GM04503 (cell line): ENCODE measurements at regions not wholly inside any gene's neighbourhood (a gene's known extent, or its start where the extent isn't known, plus 50 kb on each side); places are given as distances from the start of the nearest gene placed in this dataset.
"Not testable (repeated sequence)": the region's sequence is repeated elsewhere in the genome, so short reads cannot be mapped to it uniquely, and the experiment has no call there.

Source experiments
- DNase-seq: peaks from one replicate; pipeline ENCODE4 v3.0.0-alpha.2; 2012; ENCODE audit warnings: low read depth

- no peak for DNase-seq
Measured at GRCh38 chr9:31821583-31821982, 562.9 kb upstream of the ACO1 start.

DNA sequence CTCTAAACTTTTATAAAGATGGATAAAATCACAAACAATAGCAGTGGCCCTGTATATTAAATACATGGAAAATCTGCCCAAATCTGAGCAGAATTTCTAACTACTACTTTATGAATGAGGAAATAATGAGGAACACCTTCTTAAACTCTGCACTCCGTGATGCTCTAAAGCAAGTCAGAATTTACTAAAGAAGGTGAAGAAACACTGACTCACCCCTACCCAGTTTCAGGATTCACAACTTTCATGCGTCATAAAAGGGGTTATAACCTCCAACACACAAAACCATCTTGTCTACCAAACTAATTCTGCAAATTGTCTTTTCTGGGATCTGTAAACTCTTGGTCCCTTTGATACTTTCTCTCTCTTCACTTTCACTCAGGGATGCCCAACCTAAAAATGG lies 561.1 kb upstream of the ACO1 start:
- no peak for DNase-seq

GRCh38 chr9:31824860-31825259 lies 559.6 kb upstream of the ACO1 start:
- no peak for DNase-seq

DNA sequence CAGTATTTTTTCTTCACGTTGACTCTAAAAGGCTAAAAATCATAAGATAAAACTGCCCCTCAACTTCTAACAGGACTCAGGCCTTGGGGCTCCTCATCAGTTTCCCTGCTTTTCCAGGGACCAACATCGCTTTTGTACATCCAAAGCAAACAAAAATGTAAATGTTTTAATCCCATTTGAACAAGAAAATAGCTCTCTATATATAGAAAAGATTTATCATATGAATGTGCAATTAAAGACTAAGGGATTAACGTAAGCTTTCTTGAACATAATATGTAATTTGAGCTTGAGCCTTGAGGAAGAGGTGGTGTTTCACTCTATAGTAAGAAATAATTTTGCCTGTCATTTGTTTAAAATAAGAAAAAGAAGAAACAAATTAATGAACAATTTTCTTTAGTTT lies 547.2 kb upstream of the ACO1 start:
- DNase-seq: no peak

DNA sequence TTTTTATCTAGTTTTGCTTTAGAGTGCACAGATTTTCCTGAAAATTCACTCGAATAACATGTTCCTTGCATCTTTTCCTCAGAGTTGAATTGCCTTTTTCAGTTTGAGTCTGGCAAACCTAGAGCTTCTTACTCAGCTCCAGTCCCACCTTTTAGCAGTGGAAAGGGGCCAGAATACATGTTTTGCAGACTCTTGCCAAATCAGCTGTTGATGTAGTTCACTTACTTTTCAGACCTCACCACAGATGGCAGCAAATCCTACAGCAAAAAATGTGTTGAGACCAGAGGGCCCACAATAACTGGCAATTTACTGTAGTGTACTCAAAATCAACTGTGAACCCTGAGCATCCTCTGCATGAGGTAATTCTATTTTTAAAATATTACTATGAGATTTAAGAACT lies 545.2 kb upstream of the ACO1 start:
- no peak for DNase-seq

- no peak for DNase-seq
Measured at GRCh38 chr9:31840702-31841101, 543.7 kb upstream of the ACO1 start.

DNA sequence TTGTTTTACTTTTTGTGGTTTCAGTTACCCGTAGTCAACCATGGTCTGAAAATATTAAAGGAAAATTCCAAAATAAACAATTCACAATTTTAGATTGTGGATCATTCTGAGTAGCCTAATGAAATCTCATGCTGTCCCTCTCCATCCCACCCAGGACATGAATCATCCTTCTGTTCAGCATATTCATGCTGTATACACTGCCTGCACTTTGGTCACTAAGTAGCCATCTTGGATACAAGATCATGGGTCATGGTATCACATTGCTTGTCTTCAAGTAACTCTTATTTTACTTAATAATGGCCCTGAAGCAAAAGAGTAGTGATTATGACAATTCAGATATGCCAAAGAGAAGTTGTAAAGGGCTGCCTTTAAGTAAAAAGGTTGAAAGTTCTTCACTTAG lies 536.5 kb upstream of the ACO1 start:
- DNase-seq: no peak

- no peak for DNase-seq
Measured at GRCh38 chr9:31848505-31849285, 535.7 kb upstream of the ACO1 start.

DNA sequence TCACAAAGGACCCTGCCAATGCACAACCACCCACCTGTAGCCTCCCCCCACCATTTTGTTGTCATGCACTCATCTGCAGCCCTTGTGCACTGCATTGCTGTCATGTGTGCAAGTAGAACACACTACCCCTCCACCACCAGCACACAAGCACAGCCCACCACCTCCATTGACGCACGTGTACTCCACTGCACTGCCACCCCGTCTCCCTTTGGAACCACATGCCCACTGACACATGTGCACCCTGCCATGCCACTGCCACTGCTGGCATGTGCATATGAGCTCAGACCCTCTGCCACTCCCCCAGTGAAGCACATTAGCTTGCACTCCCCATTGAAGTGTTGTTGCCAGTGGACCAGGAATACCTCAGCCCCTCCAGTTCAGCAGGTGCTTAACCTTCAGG lies 530.3 kb upstream of the ACO1 start:
- no peak for DNase-seq

DNA sequence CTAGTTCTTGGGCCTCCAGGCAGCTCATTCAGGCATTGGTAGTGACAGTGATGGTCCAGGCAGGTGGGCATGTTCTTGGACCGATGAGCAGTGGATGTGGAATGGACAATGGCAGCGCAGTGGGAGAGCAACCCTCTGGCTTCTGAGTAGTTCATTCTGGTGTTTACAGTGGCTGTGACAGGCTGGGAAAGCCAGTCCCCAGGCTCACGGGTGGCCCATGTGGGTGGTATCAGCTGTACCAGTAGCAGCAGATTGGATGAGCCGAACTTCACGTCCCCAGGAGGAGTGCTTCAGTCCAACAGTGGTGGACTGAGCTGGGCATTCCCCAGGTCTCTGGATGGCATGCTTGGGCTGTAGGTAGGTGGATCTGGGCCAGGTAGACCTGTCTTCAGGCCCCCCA lies 515.6 kb upstream of the ACO1 start:
- no peak for DNase-seq

GRCh38 chr9:31870276-31870675 lies 514.2 kb upstream of the ACO1 start:
- no peak for DNase-seq

DNA sequence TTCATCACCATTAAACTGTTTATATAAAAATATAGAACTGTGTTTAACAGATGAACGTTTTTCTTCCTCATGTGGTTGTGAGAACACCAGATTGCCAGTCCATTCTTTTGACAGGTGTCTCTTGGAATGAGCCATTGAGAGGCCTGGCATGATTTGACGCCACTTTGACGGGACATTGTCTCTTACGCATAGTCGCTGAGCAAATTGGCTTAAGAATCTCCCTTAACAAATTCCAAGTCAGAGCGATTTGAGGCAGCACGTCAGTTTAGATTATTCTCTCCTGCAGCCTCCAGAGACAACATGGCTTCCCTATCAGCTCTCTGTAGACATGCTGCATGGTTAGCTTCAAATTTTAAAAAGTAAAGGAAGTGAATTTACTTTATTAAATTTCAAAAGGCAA lies 510.7 kb upstream of the ACO1 start:
- DNase-seq: no peak

DNA sequence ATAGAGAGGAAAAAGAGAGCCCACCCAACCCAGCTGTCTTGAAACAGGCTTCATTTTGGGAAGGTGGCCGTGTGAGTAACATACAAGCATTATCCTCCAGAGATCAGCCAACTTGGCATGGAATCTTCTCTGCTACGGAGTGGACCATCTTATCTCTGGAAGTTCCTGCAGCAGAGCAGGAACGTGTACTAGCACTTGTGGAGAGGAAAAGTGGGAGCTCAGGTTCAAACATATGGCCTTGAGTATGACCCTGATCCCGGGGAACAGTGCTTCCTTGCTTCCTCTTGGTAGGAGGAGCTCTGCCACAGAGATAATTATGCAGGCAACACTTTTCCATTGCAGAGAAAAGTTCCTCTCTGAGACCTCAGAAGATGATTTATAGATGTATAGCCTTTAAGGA lies 490.4 kb upstream of the ACO1 start:
- no peak for DNase-seq

- DNase-seq: no peak
Measured at GRCh38 chr9:31908158-31908890, 476.1 kb upstream of the ACO1 start.

DNA sequence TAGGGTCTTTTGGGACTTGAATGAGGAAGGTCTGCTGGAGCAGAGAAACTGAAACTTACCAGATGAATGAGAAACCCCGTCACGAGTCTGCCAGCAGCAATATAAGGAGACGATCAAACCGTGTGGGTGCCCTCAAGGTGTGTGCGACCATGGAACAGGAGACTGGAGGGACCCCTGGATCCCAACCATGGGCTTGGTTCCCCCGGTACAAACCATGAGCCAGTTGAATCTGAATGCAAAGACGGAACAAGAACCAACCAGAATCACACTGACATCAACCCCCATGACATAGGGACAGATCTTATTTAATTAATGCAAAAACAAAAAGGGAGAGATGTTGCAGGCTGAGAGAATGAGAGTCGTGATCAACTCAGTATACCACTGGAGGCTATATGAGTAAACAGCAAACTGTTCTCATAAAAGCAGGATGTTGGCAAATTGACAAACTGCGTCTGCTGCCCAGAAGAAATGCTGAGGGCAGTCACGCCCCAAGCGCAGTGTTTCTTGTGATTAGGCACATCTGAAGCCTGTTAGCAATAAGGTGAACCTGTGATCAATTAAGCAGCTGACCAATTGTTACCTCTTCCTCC lies 475.5 kb upstream of the ACO1 start:
- DNase-seq: no peak

- DNase-seq: no peak
Measured at GRCh38 chr9:31912636-31913035, 471.8 kb upstream of the ACO1 start.

DNA sequence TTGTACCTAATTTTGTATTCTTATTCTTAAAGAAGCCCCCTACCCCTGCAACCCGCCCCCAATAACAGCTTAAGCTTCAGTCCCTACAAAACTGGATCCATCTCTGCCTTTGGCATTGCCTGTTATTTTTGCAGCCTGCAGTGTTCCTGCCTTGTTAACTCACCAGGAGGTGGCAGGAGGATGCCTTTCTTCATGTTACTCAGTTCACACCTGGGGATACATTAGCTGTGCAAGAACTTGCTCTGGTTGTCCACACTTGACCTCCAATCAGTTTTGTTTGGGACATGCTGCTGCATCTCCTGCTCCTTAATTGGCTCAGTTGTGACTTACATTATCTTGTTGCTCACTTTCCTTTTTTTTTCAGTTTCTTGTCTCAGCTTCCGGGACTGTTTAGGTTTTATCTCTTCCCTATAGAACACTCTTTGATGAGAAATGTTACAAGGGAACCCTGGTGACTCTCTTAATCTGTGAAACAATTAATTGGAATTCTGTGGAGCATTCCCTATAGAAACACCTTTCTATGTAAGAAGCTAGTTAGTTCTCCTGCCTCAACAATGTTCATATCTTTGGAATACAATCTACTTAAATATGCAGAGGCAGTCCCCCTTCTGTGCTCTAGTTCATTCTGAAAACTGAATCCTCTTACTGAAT lies 467.7 kb upstream of the ACO1 start:
- no peak for DNase-seq

- not testable (repeated sequence) for DNase-seq
Measured at GRCh38 chr9:31937737-31938136, 446.7 kb upstream of the ACO1 start.

DNA sequence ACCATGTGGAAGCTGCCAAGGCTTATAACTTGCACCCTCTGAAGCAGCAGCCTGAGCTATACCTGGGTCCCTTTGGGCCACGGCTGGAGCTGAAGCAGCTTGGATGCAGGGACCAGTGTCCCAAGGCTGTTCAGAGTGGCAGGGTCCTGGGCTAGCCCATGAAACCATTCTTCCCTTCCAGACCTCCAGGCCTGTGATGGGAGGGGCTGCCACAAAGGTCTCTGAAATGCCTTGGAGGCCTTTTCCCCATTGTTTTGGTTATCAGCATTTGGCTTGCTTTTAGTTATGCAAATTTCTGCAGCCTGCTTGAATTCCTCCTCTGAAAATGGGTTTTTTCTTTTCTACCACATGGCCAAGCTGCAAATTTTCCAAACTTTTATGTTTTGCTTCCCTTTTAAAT lies 433.7 kb upstream of the ACO1 start:
- no peak for DNase-seq

DNA sequence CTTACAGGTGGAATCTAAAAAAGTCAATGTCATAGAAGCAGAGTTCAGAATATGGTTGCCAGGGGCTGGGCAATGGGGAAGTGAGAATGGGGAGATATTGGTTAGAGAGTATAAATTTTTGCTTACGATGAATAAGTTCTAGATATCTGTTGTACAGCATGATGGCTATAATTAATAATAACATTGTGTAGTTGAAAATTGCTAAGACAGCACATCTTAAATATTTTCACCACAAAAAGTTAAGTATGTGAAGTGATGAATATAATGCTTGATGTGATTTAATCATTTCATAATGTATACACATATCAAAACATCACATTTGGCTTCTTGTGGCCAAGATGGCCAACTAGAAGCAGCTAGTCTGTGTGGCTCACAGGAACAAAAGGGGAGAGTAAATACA lies 425.9 kb upstream of the ACO1 start:
- DNase-seq: no peak

- no peak for DNase-seq
Measured at GRCh38 chr9:31969552-31969951, 414.9 kb upstream of the ACO1 start.

DNA sequence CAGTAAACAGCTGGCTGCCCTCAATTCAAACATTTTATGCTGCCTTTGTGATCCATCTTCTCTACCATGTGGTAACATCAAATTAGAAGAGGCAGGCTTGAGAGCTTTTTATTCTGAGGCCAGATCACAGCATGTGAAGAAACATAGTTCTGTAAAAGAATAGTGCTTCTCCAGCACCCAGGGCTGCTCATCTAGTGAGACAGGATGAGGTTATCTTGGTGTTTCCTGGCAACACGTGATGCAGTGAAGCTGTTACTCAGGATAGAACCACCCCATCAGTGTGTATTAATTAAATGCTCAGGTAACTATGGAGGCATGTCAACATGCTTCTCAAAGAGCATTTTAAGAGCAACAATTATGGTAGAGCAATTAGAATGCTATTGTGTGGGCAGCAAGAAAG lies 400.5 kb upstream of the ACO1 start:
- DNase-seq: no peak

- DNase-seq: no peak
Measured at GRCh38 chr9:31996331-31996730, 388.1 kb upstream of the ACO1 start.
